RCC 7860 (cell line): ENCODE measurements at regions not wholly inside any gene's neighbourhood (a gene's known extent, or its start where the extent isn't known, plus 50 kb on each side); places are given as distances from the start of the nearest gene placed in this dataset.
A peak's percentile ranks its signal among the peaks of the same experiment; 100 is the strongest.

Source experiments
- DNase-seq: peaks from one replicate; pipeline ENCODE4 v3.0.0-alpha.2; 2015; ENCODE audit warnings: low spot score
- FAIRE-seq: peaks from 2 replicates; lab custom pipeline; 2012; peaks lifted over from hg19 to GRCh38; lab: Jason Lieb, UNC

- no peak for FAIRE-seq
- no peak for DNase-seq
Observed at GRCh38 chr7:41116337-41116736, 586.6 kb downstream of the INHBA start.

GRCh38 chr7:41114691-41115090 lies 588.2 kb downstream of the INHBA start:
- DNase-seq (no peak), FAIRE-seq (no peak)

DNA sequence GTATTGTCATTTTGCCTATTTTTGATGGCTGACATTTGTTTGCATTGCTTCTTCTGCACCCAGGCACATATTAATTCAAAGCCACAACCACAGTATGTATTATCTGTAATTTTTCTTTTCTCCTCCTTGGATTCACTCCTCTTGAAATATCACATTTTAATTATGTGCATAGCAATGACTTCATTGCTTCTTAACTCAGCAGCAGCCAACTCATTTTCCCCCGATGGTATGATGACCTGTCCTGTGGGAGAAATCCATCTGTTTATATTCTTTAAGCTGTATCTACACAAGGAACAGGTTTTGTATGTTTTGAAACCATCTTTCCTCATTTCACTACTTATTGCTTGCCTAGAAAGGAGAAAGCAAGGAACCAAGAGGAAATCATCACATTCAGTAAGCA lies 588.8 kb downstream of the INHBA start:
- DNase-seq (no peak), FAIRE-seq (no peak)

DNA sequence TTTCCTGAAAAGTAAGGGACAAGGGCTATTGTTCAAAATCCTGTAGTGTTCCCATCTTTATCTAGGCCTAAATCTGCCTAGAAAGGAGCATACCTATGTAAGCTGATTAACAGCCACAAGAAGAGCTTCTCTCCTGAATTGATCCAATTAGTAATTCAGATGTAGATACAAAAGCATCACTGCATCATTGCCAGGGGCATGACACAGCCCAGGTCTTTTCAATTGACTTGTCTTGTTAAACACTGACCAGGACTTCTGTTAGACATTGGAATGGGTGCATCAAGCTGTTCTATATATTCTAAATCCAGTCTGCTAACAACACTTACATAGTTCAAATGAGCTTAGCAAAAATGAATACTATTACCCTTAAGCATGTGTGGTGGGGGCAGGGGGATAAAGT lies 589.2 kb downstream of the INHBA start:
- FAIRE-seq = no peak

GRCh38 chr7:41110186-41110585 lies 592.7 kb downstream of the INHBA start:
- DNase-seq (peak; percentile 89), FAIRE-seq (peak; percentile 57)

More for the DNA sequence above, 589.2 kb downstream of the INHBA start:
- no peak for DNase-seq

DNA sequence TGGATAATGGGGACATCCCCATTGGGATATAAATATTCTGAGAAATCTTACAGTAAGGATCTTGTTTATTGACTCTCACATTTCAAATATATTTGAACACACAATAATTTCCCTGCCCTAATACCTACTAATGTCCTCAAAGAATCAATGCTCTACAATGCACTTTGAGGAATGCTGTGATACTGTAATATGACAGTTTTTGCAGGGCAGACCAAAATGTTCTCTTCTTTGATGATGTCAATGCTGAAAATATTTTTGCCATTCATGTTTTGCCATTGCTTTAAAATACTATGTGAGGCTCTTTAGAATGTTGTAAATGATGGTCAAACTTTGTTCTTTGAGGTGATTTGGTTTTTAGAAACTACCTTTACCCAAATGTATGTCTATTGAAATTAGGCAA lies 594.1 kb downstream of the INHBA start:
- no peak for FAIRE-seq
- DNase-seq = no peak

DNA sequence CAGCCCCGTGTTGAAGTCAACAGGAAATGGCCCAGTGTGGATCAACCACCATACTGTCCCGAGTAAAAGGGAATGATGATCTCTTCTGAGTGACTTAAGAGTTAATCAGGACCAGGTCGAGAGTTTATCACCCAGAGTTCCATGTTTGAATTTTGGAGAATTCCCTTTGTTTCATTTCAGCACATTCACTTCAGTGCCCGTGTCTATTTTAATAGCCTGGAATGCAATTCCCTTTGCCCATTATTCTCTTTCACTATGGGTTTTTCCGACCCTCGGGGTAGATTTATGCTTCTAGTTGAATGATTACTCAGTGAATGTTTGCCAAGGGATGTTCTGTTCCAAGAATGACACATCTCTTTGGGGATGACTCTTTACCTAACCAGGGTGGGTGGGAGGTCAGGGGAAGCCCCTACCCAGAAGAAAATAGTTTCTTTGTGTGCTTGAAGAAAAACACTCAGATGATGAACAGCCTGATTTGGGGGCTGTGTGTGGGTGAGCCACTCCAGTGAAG lies 594.9 kb downstream of the INHBA start:
- DNase-seq = peak; percentile 86
- FAIRE-seq = no peak

GRCh38 chr7:41107330-41107937 lies 595.5 kb downstream of the INHBA start:
- DNase-seq = peak; percentile 96
- FAIRE-seq = peak; percentile 93

- DNase-seq (no peak), FAIRE-seq (no peak)
Observed at GRCh38 chr7:41104631-41105030, 598.3 kb downstream of the INHBA start.

GRCh38 chr7:41103331-41103730 lies 599.6 kb downstream of the INHBA start:
- FAIRE-seq (no peak), DNase-seq (peak; percentile 85)

GRCh38 chr7:41098846-41099245 lies 604.0 kb downstream of the INHBA start:
- no peak for FAIRE-seq

DNA sequence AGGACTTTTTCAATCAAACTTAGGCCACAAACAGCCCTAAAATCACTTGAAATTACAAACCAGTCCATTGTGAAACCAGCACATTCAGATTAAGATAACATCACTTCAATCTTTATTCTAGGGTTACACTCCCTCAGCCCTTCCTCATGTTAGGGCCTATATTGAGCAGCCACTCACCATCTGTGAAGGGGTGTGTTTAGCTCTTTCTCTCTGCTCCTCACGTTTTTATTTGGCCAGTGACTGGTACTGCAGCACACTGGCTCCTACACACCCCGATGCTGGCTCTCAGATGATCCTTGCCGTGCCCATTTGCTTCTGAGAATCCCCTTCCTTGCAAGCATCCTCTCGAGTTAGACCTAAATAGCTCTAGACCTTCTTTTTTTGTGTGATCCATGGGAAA lies 604.5 kb downstream of the INHBA start:
- DNase-seq (no peak), FAIRE-seq (no peak)

More at GRCh38 chr7:41098846-41099245, 604.0 kb downstream of the INHBA start:
- no peak for DNase-seq

DNA sequence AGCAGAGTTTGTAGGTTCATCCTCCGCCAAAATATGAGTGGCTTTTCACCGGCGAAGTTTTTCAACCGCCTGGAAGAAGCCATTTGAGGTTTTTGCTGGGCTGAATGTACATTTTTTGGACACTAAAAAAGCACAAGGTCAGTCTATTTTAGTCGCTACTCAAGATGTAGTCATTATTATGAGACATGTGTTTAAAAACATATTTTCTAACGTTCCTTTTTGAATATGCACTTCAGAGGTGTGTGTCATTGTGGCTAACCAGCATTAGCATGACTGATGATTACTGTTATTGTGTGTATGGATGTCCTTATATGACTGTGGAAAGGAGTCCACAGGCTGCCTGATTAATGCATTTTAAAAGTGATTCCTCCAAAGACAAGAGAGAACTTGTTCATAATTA lies 605.4 kb downstream of the INHBA start:
- no peak for FAIRE-seq
- peak; percentile 26 for DNase-seq

DNA sequence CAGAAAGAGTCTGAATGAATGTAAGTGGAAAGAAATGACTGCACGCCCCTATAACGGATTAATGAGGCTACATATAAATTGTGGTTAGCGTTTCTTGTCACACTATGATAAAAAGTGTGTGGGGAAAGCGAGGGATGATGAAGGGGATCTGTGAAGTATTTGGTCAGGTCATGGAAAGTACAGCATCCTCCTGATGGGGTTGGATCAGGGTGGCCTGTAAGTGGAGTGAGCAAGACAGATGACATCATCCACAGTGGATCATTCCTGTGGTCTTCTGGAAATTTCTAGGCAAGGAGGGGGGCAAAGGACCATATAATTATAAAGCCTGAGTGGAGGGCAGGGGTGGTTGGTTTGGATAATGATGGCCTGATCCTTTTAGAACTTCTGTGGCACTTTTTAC lies 606.0 kb downstream of the INHBA start:
- FAIRE-seq (no peak), DNase-seq (peak; percentile 46)

- FAIRE-seq = no peak
- no peak for DNase-seq
Observed at GRCh38 chr7:41093141-41093540, 609.7 kb downstream of the INHBA start.

DNA sequence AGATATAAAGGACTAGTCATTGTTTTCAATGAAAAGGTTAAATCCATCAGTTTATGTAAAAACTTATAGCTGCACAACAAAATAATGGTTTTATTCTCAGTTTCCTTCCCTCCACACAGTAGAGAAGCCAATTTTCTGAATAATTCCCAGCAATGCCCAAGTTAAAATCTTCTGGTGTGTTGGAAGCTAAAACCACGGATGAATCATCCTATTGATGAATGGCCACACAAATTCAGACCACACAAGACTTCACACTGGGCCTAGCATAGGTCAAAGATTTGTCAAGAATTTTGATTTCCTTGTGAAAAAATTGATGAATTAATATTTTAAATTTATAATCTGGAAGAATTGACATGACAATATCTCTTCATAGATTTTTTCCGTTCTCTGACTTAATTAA lies 617.6 kb downstream of the INHBA start:
- FAIRE-seq (peak; percentile 91), DNase-seq (peak; percentile 47)

- FAIRE-seq = no peak
- DNase-seq = no peak
Observed at GRCh38 chr7:41084381-41084780, 618.5 kb downstream of the INHBA start.

- FAIRE-seq (no peak), DNase-seq (no peak)
Observed at GRCh38 chr7:41069635-41070034, 633.3 kb downstream of the INHBA start.

- no peak for FAIRE-seq
Observed at GRCh38 chr7:41067576-41067975, 635.3 kb downstream of the INHBA start.

GRCh38 chr7:41065663-41066062 lies 637.2 kb downstream of the INHBA start:
- DNase-seq (no peak), FAIRE-seq (no peak)

More at GRCh38 chr7:41067576-41067975, 635.3 kb downstream of the INHBA start:
- DNase-seq = no peak

DNA sequence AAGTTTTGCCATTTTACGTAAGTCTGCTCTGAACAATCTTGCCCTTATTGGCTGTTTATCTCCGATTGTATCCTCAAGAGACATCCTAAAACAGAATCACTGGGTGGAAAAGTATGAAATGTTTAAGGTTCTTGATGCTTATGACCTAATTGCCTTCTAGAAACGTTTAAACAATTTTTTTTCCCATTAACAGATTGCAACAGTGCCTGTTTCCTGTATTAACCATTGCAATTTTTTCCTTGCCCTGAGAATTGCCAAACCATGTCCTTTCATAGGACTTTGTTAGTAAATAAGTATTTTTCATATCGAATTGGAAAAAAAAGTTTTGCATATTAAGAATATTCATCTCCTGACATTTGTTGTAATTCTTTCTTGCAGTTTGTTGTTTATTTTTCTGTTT lies 639.8 kb downstream of the INHBA start:
- FAIRE-seq = no peak
- no peak for DNase-seq

DNA sequence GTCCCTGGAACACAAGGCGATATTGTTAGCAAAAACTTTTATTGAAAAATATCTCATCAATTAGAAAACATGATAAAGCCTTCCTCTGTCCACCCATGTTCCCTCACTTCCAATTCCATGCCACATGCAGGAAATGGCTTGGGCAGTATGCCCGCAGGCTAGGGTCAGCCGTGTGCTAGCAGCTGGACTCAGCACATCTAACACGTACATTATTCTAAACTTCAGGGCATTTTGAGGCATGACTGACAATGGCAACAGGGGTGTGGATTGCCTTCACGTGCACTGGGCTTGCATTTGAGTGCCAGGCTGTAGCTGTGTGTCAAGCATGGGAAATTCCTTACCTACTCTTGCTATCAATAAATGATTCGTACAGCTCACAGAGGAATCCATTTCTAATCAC lies 642.1 kb downstream of the INHBA start:
- no peak for FAIRE-seq
- no peak for DNase-seq

DNA sequence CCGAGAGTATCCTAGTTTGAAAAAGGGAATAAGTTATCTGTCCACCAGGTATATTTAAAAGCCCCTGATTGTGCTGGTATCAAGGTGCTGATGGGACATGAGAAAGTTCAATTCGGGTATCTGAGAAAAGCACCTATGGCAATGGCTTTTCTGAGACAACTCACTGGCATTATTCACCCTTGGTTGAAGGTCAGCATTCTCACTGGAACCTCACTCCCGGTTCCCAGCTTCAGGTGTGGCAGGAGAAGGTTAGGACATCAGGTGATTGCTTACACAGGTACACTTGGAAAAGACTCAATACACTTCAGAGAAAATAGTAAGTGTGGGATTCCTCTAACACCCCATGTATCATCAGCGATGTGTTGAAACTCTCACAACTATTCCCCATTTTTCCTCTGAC lies 643.1 kb downstream of the INHBA start:
- no peak for FAIRE-seq
- no peak for DNase-seq
